Activated CD8-positive, alpha-beta memory T cell treated with anti-CD3 and anti-CD28 coated beads, Interleukin-2, amount 10 ng/mL, durations not matched to agents 7 days and 5 days (primary cell): ENCODE measurements at regions not wholly inside any gene's neighbourhood (a gene's known extent, or its start where the extent isn't known, plus 50 kb on each side); places are given as distances from the start of the nearest gene placed in this dataset.
"Not testable (repeated sequence)": the region's sequence is repeated elsewhere in the genome, so short reads cannot be mapped to it uniquely, and the experiment has no call there.

Source experiments
- ATAC-seq: fragments of 150-1000 bp; cut with Tn5 transposase; one replicate; pipeline ENCODE4 v1.10.0; 2021; ENCODE audit warnings: moderate library complexity
- CTCF ChIA-PET: fragments of 350-600 bp; sonication (Branson Sonifier 250); formaldehyde crosslinking; loops from one replicate; lab custom pipeline; 2021; ENCODE audit warnings: antibody characterized with exemption; lab: Charles Lee
- DNase-seq: peaks from one replicate; pipeline ENCODE4 v3.0.0-alpha.2; 2020
- H3K27ac Mint-ChIP-seq: one replicate; pipeline ENCODE4 v1.8.0; 2021; ENCODE audit warnings: mild to moderate bottlenecking, mixed read lengths
- H3K27me3 Mint-ChIP-seq: one replicate; pipeline ENCODE4 v1.8.0; 2021; ENCODE audit warnings: mixed read lengths
- H3K36me3 Mint-ChIP-seq: one replicate; pipeline ENCODE4 v1.8.0; 2021; ENCODE audit warnings: mild to moderate bottlenecking, mixed read lengths
- H3K4me1 Mint-ChIP-seq: one replicate; pipeline ENCODE4 v1.8.0; 2021; ENCODE audit warnings: mixed read lengths
- H3K4me3 Mint-ChIP-seq: one replicate; pipeline ENCODE4 v1.8.0; 2021; ENCODE audit warnings: mild to moderate bottlenecking, moderate library complexity, mixed read lengths
- H3K9me3 Mint-ChIP-seq: one replicate; pipeline ENCODE4 v1.8.0; 2022; ENCODE audit warnings: low read depth, mixed read lengths

- DNase-seq: no peak
- Mint-ChIP-seq H3K27me3 (no peaks in the 10 kb centered on the region), H3K4me3 (no peak overlapping the region), H3K9me3 (peaks cover 9% of the 10 kb centered on the region), H3K36me3 (no peaks in the 10 kb centered on the region), H3K27ac (no peak overlapping the region), H3K4me1 (no peaks in the 10 kb centered on the region)
- CTCF ChIA-PET: no interaction called here
- no peak for ATAC-seq
Measured at GRCh38 chr12:87427770-87428169, 601.4 kb downstream of the C12orf50 start.

- ATAC-seq: no peak
- Mint-ChIP-seq H3K9me3 (peaks cover 9% of the 10 kb centered on the region), H3K4me3 (no peak overlapping the region), H3K36me3 (no peaks in the 10 kb centered on the region), H3K27ac (no peak overlapping the region), H3K27me3 (no peaks in the 10 kb centered on the region), H3K4me1 (no peaks in the 10 kb centered on the region)
- CTCF ChIA-PET: no interaction called here
- no peak for DNase-seq
Measured at GRCh38 chr12:87425942-87426554, 603.2 kb downstream of the C12orf50 start.

- ATAC-seq, DNase-seq, H3K27ac Mint-ChIP-seq, H3K4me1 Mint-ChIP-seq, CTCF ChIA-PET, H3K9me3 Mint-ChIP-seq, H3K27me3 Mint-ChIP-seq, H3K4me3 Mint-ChIP-seq, H3K36me3 Mint-ChIP-seq: not testable (repeated sequence)
Measured at GRCh38 chr12:87421233-87421632, 608.0 kb downstream of the C12orf50 start.

DNA sequence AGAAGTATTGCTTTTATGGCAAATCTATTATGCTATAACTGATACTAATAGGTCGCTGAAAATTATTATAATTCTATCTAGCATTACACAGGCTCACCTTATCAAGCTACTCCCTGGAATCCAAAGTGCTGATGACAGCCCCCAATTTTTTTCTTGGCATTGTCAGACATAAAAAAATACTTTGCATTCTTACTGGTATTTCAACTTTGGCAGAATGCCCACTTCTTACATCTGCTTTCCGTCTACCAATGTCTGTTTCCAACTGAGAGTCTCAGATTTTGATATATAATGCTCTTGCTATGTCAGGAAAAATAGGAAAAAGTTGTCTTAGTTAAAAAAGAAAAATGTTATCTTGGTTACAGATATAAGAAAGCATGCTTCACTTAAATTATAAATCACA lies 615.4 kb downstream of the C12orf50 start:
- CTCF ChIA-PET: no interaction called here
- Mint-ChIP-seq H3K4me1 (no peaks in the 10 kb centered on the region), H3K27me3 (no peaks in the 10 kb centered on the region), H3K9me3 (peaks cover 8% of the 10 kb centered on the region), H3K27ac (no peak overlapping the region), H3K4me3 (no peak overlapping the region), H3K36me3 (no peaks in the 10 kb centered on the region)
- ATAC-seq (no peak), DNase-seq (no peak)

GRCh38 chr12:87406926-87407325 lies 622.3 kb downstream of the C12orf50 start:
- no peak overlapping the region for H3K4me3 Mint-ChIP-seq
- H3K4me1 Mint-ChIP-seq: no peaks in the 10 kb centered on the region
- DNase-seq (no peak), ATAC-seq (no peak)
- no peaks in the 10 kb centered on the region for H3K27me3 Mint-ChIP-seq
- H3K36me3 Mint-ChIP-seq: no peaks in the 10 kb centered on the region
- peaks cover 6% of the 10 kb centered on the region for H3K9me3 Mint-ChIP-seq
- CTCF ChIA-PET: no interaction called here
- no peak overlapping the region for H3K27ac Mint-ChIP-seq

DNA sequence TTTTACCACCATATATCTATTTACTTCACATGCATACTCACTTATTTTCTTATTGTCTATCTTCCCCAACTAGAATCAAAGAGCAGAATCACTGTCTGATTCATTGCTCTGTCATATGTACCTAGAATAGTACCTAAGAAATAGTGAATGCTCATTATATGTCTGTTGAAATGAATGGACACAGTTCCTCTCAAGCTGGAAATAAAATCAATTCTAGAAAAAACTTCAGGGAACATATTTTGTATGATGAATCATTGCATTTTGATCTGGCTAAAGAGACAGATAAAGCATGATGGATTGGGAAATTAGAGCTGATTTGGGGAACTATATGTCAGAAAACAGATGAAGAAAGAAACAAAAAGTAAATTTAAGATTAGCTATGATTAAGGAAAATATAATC lies 623.3 kb downstream of the C12orf50 start:
- H3K4me1 Mint-ChIP-seq: no peaks in the 10 kb centered on the region
- no peak for ATAC-seq
- no peaks in the 10 kb centered on the region for H3K27me3 Mint-ChIP-seq
- no peaks in the 10 kb centered on the region for H3K36me3 Mint-ChIP-seq
- CTCF ChIA-PET: no interaction called here
- DNase-seq: no peak
- H3K4me3 Mint-ChIP-seq: no peak overlapping the region
- no peak overlapping the region for H3K27ac Mint-ChIP-seq
- peaks cover 4% of the 10 kb centered on the region for H3K9me3 Mint-ChIP-seq

DNA sequence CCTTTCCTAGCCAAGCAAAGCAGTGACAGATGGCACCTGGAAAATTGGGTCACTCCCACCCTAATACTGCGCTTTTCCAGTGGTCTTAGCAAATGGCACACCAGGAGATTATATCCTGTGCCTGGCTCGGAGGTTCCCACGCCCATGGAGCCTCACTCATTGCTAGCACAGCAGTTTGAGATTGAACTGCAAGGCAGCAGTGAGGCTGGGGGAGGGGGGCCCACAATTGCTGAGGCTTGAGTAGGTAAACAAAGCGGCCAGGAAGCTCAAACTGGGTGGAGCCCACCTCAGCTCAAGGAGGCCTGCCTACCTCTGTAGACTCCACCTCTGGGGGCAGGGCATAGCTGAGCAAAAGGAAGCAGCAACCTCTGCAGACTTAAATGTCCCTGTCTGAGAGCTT lies 635.0 kb downstream of the C12orf50 start:
- H3K27ac Mint-ChIP-seq, ATAC-seq, H3K27me3 Mint-ChIP-seq, DNase-seq, H3K9me3 Mint-ChIP-seq, H3K4me1 Mint-ChIP-seq, H3K4me3 Mint-ChIP-seq, CTCF ChIA-PET, H3K36me3 Mint-ChIP-seq: not testable (repeated sequence)

DNA sequence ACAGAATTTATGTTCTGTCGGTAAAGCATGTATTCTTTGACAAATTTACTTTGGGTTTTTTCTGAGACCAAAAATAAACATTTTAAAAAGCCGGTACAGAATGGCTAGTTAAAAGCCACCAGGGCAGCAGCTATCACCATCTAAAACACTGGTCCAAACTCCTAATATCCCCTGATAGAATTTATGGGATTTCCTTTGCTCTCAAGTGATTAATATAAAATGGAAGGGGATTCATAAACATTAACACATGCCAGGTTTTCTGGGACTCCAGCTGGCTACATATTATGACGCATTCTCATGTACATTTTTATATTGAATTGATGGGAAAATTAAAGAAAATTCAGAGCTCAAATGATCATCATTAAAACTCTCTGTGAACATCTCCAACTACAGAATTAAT lies 640.8 kb downstream of the C12orf50 start:
- Mint-ChIP-seq H3K27ac (no peak overlapping the region), H3K9me3 (peaks cover 4% of the 10 kb centered on the region), H3K36me3 (no peaks in the 10 kb centered on the region), H3K4me3 (no peak overlapping the region), H3K27me3 (no peaks in the 10 kb centered on the region), H3K4me1 (no peaks in the 10 kb centered on the region)
- no peak for ATAC-seq
- DNase-seq: no peak
- CTCF ChIA-PET: no interaction called here

- CTCF ChIA-PET: no interaction called here
Measured at GRCh38 chr12:87385322-87385721, 643.9 kb downstream of the C12orf50 start.

DNA sequence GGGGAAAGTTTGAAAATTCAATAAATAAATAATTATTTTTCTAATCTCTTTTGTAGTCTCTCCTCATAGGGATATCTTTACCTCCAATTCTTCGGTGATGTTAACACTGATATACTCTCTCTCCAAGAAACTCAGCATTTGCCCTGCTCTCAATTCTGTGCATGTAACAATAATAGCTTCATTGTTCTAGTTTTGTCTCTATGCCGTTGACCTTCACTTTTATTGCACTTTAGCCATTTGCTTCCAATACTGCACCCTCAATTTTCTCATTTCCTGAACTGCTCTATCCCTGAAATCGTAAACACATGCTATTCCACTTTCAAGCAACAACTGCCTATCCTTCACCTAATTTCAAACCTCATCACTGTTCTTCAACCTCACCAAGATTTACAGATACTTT lies 645.0 kb downstream of the C12orf50 start:
- no peak for ATAC-seq

More at GRCh38 chr12:87385322-87385721, 643.9 kb downstream of the C12orf50 start:
- H3K36me3 Mint-ChIP-seq: no peaks in the 10 kb centered on the region
- no peaks in the 10 kb centered on the region for H3K4me1 Mint-ChIP-seq
- ATAC-seq: no peak
- DNase-seq: no peak
- no peaks in the 10 kb centered on the region for H3K9me3 Mint-ChIP-seq
- H3K4me3 Mint-ChIP-seq: no peak overlapping the region
- H3K27me3 Mint-ChIP-seq: no peaks in the 10 kb centered on the region
- no peak overlapping the region for H3K27ac Mint-ChIP-seq

DNA sequence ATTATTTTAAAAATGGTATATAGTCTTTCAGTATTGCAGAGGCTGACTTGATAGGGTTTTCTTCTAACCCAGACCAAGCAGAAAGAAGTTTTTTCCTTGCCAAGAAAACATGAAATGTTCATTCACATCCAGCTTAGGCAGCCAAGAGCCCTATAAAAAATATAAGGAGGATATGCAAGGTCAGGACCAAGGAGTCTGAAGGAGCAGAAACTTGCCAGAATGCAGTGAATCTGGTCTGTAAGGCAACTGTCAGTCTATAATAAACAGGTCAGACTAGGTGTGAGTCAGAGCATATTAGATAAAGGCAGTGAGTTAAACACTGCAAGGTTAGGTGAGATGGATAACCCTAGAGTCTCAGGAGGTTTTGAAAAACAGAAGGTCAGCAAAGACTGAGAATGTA lies 645.5 kb downstream of the C12orf50 start:
- Mint-ChIP-seq H3K9me3 (no peaks in the 10 kb centered on the region), H3K27me3 (no peaks in the 10 kb centered on the region), H3K27ac (no peak overlapping the region), H3K4me3 (no peak overlapping the region), H3K36me3 (no peaks in the 10 kb centered on the region), H3K4me1 (no peaks in the 10 kb centered on the region)
- ATAC-seq (no peak), DNase-seq (no peak)
- CTCF ChIA-PET: no interaction called here

More for the DNA sequence above, 645.0 kb downstream of the C12orf50 start:
- no peak overlapping the region for H3K27ac Mint-ChIP-seq
- H3K27me3 Mint-ChIP-seq: no peaks in the 10 kb centered on the region
- CTCF ChIA-PET: no interaction called here
- no peaks in the 10 kb centered on the region for H3K36me3 Mint-ChIP-seq
- H3K4me1 Mint-ChIP-seq: no peaks in the 10 kb centered on the region
- no peaks in the 10 kb centered on the region for H3K9me3 Mint-ChIP-seq
- no peak for DNase-seq
- H3K4me3 Mint-ChIP-seq: no peak overlapping the region

- Mint-ChIP-seq H3K4me1 (no peaks in the 10 kb centered on the region), H3K36me3 (no peaks in the 10 kb centered on the region), H3K27me3 (no peaks in the 10 kb centered on the region), H3K9me3 (no peaks in the 10 kb centered on the region), H3K27ac (no peak overlapping the region), H3K4me3 (no peak overlapping the region)
- DNase-seq: no peak
- ATAC-seq: no peak
- CTCF ChIA-PET: no interaction called here
Measured at GRCh38 chr12:87382959-87383566, 646.1 kb downstream of the C12orf50 start.

DNA sequence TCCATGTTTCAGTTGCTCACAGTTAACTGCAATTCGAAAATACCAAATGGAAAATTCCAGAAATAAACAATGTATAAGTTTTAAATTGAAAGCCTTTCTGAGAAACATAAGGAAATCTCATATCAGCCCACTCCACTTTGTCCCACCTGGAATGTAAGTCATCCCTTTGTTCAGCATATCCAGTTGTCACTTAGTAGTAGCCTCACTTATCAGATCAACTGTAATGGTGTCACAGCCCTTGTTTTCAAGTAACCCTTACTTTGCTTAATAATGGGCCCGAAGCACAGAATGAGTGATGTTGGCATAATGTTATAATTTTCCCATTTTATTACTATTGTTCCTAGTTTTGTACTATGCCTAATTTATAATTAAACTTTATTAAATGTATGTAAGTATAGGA lies 646.8 kb downstream of the C12orf50 start:
- CTCF ChIA-PET: no interaction called here
- H3K4me3 Mint-ChIP-seq: no peak overlapping the region
- DNase-seq (no peak), ATAC-seq (no peak)
- H3K36me3 Mint-ChIP-seq: no peaks in the 10 kb centered on the region
- no peaks in the 10 kb centered on the region for H3K27me3 Mint-ChIP-seq
- no peaks in the 10 kb centered on the region for H3K4me1 Mint-ChIP-seq
- H3K27ac Mint-ChIP-seq: no peak overlapping the region
- H3K9me3 Mint-ChIP-seq: no peaks in the 10 kb centered on the region

- H3K4me1 Mint-ChIP-seq: no peaks in the 10 kb centered on the region
- ATAC-seq (no peak), DNase-seq (no peak)
- H3K9me3 Mint-ChIP-seq: no peaks in the 10 kb centered on the region
- no peaks in the 10 kb centered on the region for H3K27me3 Mint-ChIP-seq
- no peak overlapping the region for H3K4me3 Mint-ChIP-seq
- CTCF ChIA-PET: no interaction called here
- no peaks in the 10 kb centered on the region for H3K36me3 Mint-ChIP-seq
- no peak overlapping the region for H3K27ac Mint-ChIP-seq
Measured at GRCh38 chr12:87381742-87382141, 647.5 kb downstream of the C12orf50 start.
